Aorta (tissue), 5 donors: ENCODE measurements at regions not wholly inside any gene's neighbourhood (a gene's known extent, or its start where the extent isn't known, plus 50 kb on each side); places are given as distances from the start of the nearest gene placed in this dataset.
A peak's percentile ranks its signal among the peaks of the same experiment; 100 is the strongest.
"Not testable (repeated sequence)": the region's sequence is repeated elsewhere in the genome, so short reads cannot be mapped to it uniquely, and the experiment has no call there.

Experiments used
- ATAC-seq: fragments of 200-7000 bp; cut with Tn5 transposase; one replicate; pipeline ENCODE4 v1.9.1; 2022; ENCODE audit warnings: moderate library complexity; ENCODE audit not compliant: low FRiP score
- DNase-seq, 2 donors: peaks; one replicate each; pipeline ENCODE4 v3.0.0-alpha.2; 2020
- H3K27ac ChIP-seq, 2 donors: one replicate each; pipeline ENCODE4 v1.5.1; 2013; ENCODE audit warnings: low read length in 2 of 2, mild to moderate bottlenecking in 2 of 2, moderate library complexity in 2 of 2, control low read depth in 1 of 2, inconsistent platforms in 1 of 2, low read depth in 1 of 2
- H3K27me3 ChIP-seq, 2 donors: one replicate each; pipeline ENCODE4 v1.6.1; 2013; ENCODE audit warnings: control low read depth in 1 of 2, low read length in 1 of 2, mild to moderate bottlenecking in 1 of 2, moderate library complexity in 1 of 2; ENCODE audit not compliant: insufficient read depth in 2 of 2, control insufficient read depth in 1 of 2
- H3K36me3 ChIP-seq, 2 donors: one replicate each; pipeline ENCODE4 v1.6.1; 2013; ENCODE audit warnings: control low read depth in 1 of 2, low read length in 1 of 2, mild to moderate bottlenecking in 1 of 2; ENCODE audit not compliant: insufficient read depth in 2 of 2, control insufficient read depth in 1 of 2
- H3K4me1 ChIP-seq, 2 donors: one replicate each; pipeline ENCODE4 v1.6.1; 2013; ENCODE audit warnings: low read length in 2 of 2, control low read depth in 1 of 2, mild to moderate bottlenecking in 1 of 2, moderate library complexity in 1 of 2; ENCODE audit not compliant: insufficient read depth in 2 of 2, control insufficient read depth in 1 of 2
- H3K4me3 ChIP-seq, 2 donors: one replicate each; pipeline ENCODE4 v1.5.1; 2013; ENCODE audit warnings: low read length in 2 of 2, control low read depth in 1 of 2, mild to moderate bottlenecking in 1 of 2
- H3K9me3 ChIP-seq: one replicate; pipeline ENCODE4 v1.6.1; 2013; ENCODE audit warnings: mild to moderate bottlenecking, low read length; ENCODE audit not compliant: control insufficient read depth
- WGBS, 2 donors: extraction: QIAGEN DNeasy Blood & Tissue Kit; methylation state at CpG; one replicate each; pipeline ENCODE4 v1.1.7; 2013; 5-methylcytosine and 5-hydroxymethylcytosine counted together
- intact Hi-C, 2 donors: fragments of 100-400 bp; cut with DNase I; formaldehyde crosslinking; loops; one replicate each; pipeline versions ENCODE4 v1.14.2 to v1.15.0; 2022
- donor health status: healthy with polysubstance abuse.
- donor health status: Bipolar disorder and iron deficiency.
- donor health status: DM: no; HTN: no; CAD: no.
- donor health status: DM: no; HTN: no; CAD: no.
- donor health status: DM: yes; HTN: yes; CAD: no.

DNA sequence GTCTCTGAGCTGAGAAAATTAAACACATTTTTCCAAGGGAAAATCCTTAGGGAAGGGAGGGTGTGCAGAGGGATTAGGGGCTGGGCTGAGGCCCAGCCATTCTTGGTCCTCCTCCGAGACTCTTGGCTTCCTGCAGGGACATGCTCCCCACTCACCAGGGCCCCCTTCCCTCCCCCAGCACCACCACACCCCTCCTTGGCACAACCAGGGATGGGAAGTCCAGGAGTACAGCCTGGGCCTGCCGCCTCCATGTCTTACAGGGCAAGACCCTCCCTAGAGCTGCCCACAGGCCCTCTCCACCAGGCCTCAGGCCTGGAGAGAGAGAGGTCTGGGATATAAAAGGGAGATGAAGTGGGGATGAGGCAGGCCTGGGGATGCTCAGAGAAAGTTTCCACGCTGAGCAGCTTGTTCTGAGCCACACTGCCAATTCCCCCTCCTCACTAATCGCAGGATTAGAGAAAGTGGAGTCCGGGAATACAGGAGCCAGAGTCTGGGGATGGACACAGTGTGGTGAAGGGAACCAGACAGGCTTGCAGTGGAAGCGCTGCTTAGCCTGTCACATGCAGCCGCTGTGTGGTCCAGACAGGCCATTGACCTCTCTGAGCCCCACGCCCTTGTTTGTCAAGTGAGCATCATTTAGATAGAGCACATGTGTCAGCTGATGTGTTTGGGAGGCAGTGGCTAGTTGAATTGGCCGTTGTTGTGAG, 105.5 kb downstream of the MRPL14 start:
- WGBS, 2 donors = 96% methylated on average over 9 of the region's 9 CpGs

DNA sequence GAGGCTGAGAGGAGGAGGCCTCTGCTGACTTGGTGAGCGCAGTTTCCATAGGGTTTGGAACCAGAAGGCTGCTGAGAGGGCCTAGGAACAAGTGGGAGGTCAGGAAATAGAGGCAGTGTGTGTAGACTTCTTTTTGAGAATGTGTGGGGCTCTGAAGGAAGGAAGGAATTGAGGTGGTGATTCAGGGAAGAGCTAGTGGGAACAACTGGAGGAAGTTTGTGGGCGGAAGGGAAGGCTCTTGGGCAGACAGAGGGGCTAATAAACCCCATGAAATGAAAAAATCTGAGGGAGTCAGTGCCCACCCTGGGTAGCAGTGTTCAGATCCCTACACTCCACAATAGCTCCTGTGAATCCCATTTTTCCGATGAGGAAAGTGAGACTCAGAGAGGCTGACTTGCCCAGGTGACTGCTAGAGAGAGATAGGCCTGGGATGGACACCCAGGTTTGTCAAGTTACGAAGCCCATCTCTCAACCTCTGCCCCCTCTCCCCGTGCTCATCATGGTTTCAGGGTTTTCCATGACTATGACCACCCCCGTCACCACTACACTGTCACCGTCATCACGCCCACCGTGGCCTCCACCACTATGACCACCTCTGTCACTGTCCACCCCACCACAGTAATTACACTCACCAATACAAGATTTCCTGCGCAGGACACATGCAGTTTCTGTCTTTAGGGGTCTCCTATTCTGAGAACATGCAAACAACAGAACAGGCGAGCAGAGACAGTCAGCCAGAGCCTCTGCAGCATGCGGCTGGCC, 106.4 kb downstream of the MRPL14 start:
- H3K36me3 ChIP-seq = no peaks in the 10 kb centered on the region
- H3K27ac ChIP-seq = no peak overlapping the region
- H3K4me3 ChIP-seq = no peak overlapping the region
- 96 to 97% methylated on average over 12 of the region's 12 CpGs for WGBS, 2 donors
- intact Hi-C loops = no loop called here
- no peak for ATAC-seq
- no peaks in the 10 kb centered on the region for H3K9me3 ChIP-seq
- DNase-seq = peak in 1 of 2 donors; percentile 43
- H3K27me3 ChIP-seq = no peaks in the 10 kb centered on the region
- H3K4me1 ChIP-seq = no peaks in the 10 kb centered on the region

More for the DNA sequence above, 105.5 kb downstream of the MRPL14 start:
- H3K27me3 ChIP-seq = no peaks in the 10 kb centered on the region
- H3K27ac ChIP-seq = no peak overlapping the region
- DNase-seq = peak in 1 of 2 donors; percentile 26
- no peak overlapping the region for H3K4me3 ChIP-seq
- H3K36me3 ChIP-seq = no peaks in the 10 kb centered on the region
- intact Hi-C loops = no loop called here
- H3K9me3 ChIP-seq = no peaks in the 10 kb centered on the region
- peak; percentile 27 for ATAC-seq
- no peaks in the 10 kb centered on the region for H3K4me1 ChIP-seq

DNA sequence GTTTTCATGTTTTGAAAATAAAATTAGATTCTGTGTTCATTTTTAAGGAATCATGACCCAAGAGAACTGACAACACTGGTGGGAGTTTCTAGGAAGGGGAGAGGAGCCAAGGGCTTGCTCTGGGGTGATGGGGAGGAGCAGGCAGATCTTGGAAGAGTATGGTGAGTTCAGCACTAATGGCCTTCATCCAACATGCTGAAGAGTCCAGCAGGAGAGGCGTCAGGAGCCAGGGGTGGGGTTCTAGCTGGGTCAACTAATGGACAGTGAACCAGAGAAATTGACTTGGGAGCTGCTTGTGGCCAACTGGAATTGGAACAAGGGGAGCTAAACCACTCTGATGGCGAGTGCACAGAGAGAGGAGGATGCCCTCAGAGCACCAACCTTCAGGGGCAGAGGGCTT, 107.1 kb downstream of the MRPL14 start:
- 65 to 75% methylated on average over 2 of the region's 2 CpGs for WGBS, 2 donors
- intact Hi-C loops = no loop called here
- Histone ChIP-seq H3K4me1 (no peaks in the 10 kb centered on the region), H3K27me3 (no peaks in the 10 kb centered on the region), H3K36me3 (no peaks in the 10 kb centered on the region), H3K9me3 (no peaks in the 10 kb centered on the region), H3K4me3 (no peak overlapping the region), H3K27ac (no peak overlapping the region)
- DNase-seq = peak in 1 of 2 donors; percentile 41
- ATAC-seq = peak; percentile 68

DNA sequence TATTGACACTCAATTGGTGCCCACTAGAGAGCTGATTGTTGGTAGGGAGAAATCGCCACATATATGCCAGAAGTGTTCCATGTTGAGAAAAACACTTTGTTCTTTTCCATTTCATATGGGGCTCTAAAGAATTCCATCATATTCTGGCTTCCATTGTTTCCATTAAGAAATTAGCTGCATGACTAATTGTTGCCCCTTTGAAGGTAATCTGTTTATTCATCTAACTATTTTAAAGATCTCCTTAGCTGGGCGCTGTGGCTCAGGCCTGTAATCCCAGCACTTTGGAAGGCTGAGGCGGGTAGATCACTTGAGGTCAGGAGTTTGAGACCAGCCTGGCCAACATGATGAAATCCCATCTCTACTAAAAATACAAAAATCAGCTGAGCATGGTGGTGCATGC, 109.9 kb downstream of the MRPL14 start:
- intact Hi-C loops, H3K27me3 ChIP-seq, H3K27ac ChIP-seq, DNase-seq, H3K4me1 ChIP-seq, H3K4me3 ChIP-seq, ATAC-seq, H3K36me3 ChIP-seq, H3K9me3 ChIP-seq: not testable (repeated sequence)
- WGBS, 2 donors = 97 to 98% methylated on average over 3 of the region's 3 CpGs

DNA sequence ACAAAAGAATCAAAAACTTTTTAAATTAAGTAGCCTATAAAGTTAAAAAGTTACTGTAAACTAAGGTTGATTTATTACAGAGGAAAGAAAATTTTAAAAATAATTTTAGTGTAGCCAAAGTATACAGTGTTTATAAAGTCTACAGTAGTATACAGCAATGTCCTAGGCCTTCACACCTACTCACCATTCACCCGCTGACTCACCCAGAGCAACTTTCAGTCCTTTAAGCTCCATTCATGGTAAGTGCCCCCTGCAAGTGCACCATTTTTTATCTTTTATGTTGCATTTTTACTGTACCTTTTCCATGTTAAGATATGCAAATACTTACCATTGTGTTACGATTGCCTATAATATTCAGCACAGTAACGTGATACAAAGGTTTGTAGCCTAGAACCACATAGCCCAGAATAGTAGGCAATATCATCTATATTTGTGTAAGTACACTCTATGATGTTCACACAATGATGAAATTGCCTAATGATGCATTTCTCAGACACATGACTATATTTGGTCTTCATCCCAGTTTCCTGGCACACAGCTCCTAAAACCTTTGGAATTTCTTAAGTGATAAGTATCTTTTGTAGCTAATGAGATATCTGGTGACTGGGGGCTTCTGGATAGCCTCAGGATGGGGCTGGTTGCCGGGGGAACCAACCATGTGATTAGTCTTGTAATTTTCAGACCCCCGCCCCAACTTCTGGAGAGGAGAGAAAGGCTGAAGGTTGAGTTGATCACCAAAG, 111.0 kb downstream of the MRPL14 start:
- H3K27me3 ChIP-seq = no peaks in the 10 kb centered on the region
- H3K36me3 ChIP-seq = no peaks in the 10 kb centered on the region
- H3K4me1 ChIP-seq = no peaks in the 10 kb centered on the region
- H3K4me3 ChIP-seq = no peak overlapping the region
- H3K27ac ChIP-seq = no peak overlapping the region
- ATAC-seq = no peak
- intact Hi-C loops = no loop called here
- H3K9me3 ChIP-seq = no peaks in the 10 kb centered on the region
- WGBS, 2 donors = 88 to 89% methylated on average over 5 of the region's 5 CpGs
- peak in 1 of 2 donors; percentile 33 for DNase-seq

DNA sequence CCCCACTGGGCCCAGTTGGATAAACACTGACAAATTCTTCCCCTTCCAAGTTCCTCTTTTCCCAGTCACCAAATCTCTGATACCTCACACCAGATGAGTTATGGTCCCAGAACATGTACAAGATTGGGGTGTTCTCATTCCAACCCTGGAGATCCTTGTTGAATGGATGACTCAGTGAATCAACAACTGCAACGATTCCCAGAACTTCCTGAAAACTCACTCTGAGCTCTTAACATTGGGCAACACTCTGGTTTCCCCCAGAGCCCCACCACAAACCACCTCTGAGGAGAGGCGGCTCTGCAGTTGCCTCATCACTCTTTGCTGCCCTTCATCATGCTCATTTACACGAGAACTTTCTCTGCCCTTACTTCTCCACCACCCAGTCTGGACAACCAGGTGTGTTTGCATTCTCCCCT, 115.2 kb downstream of the MRPL14 start:
- H3K4me1 ChIP-seq = no peaks in the 10 kb centered on the region
- 70% methylated on average over 3 of the region's 3 CpGs for WGBS, 2 donors
- no peak overlapping the region for H3K27ac ChIP-seq
- no peaks in the 10 kb centered on the region for H3K36me3 ChIP-seq
- peak; percentile 47 for ATAC-seq
- no peaks in the 10 kb centered on the region for H3K9me3 ChIP-seq
- H3K27me3 ChIP-seq = no peaks in the 10 kb centered on the region
- peak; percentile 44 to 55 for DNase-seq
- intact Hi-C loops = no loop called here
- H3K4me3 ChIP-seq = no peak overlapping the region

DNA sequence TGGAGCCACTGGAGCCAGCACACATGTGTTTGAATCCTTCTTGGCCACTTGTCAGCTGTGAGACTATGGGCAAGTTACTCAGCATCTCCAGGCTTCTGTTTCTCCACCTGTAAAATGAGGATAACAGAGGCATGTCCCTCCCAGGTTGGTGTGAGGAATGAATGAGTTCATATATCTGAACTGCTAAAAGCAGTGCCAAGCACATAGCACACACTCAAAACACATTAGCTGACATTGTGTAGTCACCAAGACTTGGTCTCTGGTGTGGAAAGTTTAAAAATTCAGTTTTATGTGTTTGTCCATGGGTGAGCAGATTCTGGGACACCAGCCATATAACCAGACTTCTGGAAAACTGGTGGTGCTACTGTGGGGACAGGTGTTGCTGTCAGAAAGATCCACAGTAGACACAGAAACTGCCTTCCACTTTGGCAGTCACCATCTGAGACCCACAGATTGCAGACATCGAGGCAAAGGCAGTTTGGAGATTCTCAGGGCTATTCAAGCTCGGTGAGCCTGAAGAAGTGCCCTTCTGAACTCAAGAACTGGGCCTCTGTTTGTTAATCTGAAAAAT, 115.8 kb downstream of the MRPL14 start:
- Histone ChIP-seq H3K4me1 (no peaks in the 10 kb centered on the region), H3K4me3 (no peak overlapping the region), H3K27ac (no peak overlapping the region), H3K27me3 (no peaks in the 10 kb centered on the region), H3K36me3 (no peaks in the 10 kb centered on the region), H3K9me3 (no peaks in the 10 kb centered on the region)
- intact Hi-C loops = loop anchor here in 1 of 2 donors (1.0 kb wide), 1 partner anchor 16 kb away; no protein-coding TSS in a partner anchor
- DNase-seq (no peak), ATAC-seq (no peak)
- WGBS, 2 donors = 85 to 89% methylated on average over 2 of the region's 2 CpGs
